Cardiac septum (tissue), 1 donor: ENCODE measurements at regions not wholly inside any gene's neighbourhood (a gene's known extent, or its start where the extent isn't known, plus 50 kb on each side); places are given as distances from the start of the nearest gene placed in this dataset.
"Not testable (repeated sequence)": the region's sequence is repeated elsewhere in the genome, so short reads cannot be mapped to it uniquely, and the experiment has no call there.

Experiments
- DNase-seq: peaks from one replicate; pipeline ENCODE4 v3.0.0-alpha.2; 2020; ENCODE audit warnings: low spot score
- intact Hi-C: fragments of 100-400 bp; cut with DNase I; formaldehyde crosslinking; loops from one replicate; pipeline ENCODE4 v1.14.0; 2022
- donor health status: DM: no; HTN: no; CAD: no.

DNA sequence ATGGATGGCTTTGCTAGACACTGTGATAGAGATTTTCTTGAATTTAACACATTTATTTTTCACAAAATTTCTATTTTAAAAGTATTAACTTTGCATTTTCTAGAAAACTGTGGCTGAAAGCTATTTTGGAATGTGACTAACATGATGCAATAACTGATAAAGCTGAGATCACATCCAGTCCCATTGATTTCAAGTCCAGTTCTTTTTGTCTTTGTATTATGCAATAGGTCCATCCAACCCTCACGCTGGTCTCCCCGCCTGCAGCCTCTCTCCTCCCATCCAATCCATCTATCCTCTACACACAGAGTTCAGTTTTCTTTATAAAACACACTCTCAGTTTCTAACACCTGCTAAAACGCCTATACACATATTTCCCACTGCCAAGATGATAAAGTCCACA lies 178.8 kb downstream of the CNTN3 start:
- intact Hi-C loops: no loop called here

GRCh38 chr3:74434406-74434805 lies 180.1 kb downstream of the CNTN3 start:
- no peak for DNase-seq
- intact Hi-C loops: no loop called here

More for the DNA sequence above, 178.8 kb downstream of the CNTN3 start:
- DNase-seq: no peak

DNA sequence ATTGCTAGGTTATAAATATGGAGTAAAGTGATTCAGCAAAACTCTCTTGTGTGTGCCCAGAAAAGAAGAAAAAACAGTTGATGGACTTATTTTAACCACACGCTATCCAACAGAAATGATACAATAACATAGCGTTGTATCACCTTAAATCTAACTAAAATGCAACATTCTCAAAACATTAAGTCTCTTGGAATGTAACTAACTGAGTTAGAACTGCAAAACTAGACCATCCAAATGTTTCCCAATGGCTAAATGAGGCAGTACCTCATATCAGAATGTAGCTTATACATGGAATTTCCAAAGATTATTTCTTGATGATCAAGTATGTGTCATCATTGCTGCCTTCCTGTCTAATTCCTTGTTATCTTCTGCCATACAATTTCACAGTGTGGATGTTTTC lies 187.9 kb downstream of the CNTN3 start:
- intact Hi-C loops: no loop called here
- no peak for DNase-seq

DNA sequence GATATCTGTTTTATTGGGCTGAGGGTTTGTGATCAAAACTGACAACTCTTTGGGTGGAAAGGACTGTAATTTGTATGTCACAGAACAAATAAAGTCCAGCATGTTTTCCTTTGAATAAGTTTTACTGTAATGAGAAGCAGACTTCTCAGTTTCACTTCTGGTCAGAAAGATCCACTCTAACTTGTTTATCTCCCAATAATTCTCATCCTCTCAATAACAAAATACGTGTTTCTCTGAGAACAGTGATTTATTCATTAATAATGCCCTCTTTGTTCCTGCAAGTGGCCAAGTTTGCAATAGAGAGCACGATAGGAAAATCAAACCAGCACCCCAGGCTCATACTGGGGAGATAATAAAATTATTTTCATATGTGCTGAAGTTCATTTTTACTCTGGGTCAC lies 190.6 kb downstream of the CNTN3 start:
- DNase-seq: no peak
- intact Hi-C loops: no loop called here

GRCh38 chr3:74420538-74421124 lies 193.8 kb downstream of the CNTN3 start:
- intact Hi-C loops: no loop called here
- DNase-seq: no peak

DNA sequence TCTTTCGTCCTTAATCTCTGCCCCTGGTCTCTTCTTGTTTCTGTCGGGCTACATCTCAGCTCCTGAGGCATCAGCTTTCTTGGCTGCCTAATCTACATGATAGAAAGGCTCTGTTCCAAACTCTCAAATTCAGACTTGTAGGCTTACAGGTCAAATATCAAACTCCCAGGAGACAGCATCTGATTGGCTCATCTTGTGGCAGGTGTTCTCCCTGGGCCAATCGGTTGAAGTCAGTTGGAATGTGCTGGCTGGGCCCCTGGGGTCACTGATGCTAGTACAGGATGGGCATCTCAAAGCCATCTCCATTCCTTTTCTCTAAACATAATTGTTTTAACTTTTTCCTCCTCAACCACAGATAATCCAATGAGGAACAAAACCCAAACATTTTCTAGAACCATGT lies 198.7 kb downstream of the CNTN3 start:
- DNase-seq: no peak
- intact Hi-C loops: no loop called here

DNA sequence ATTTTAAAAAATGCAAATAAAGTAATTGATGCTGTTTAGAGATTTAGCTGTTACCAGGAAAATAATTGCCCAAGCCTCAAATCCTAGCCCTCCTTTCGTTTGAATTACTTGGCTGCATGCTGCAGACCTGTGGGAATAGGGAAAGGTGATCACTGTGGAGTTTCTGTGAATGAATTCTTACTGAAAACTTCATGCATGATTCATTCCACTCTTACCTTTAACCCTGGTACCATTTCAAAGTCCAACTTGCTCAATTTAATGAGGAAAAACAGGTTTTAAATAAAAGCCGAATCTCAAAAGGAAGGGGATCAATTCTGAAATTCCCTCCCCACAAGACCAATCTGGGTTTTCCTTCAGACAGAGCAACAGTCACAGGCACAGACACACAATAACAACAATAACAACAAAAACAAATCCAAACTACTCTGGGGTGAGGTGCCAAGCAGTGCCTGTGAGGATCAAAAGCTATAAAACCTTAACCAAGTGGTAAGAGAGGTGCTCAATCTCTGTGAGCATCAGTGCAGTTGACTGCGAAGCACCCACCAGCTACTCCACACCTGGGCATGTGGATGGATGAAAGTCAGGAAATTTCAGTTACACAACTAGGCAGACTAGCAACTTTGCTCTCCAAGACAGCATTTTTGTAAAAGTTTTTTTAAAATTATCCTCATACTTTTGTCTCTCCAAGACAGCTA lies 200.8 kb downstream of the CNTN3 start:
- intact Hi-C loops: no loop called here
- no peak for DNase-seq

- no peak for DNase-seq
- intact Hi-C loops: no loop called here
Measured at GRCh38 chr3:74410276-74410941, 204.1 kb downstream of the CNTN3 start.

DNA sequence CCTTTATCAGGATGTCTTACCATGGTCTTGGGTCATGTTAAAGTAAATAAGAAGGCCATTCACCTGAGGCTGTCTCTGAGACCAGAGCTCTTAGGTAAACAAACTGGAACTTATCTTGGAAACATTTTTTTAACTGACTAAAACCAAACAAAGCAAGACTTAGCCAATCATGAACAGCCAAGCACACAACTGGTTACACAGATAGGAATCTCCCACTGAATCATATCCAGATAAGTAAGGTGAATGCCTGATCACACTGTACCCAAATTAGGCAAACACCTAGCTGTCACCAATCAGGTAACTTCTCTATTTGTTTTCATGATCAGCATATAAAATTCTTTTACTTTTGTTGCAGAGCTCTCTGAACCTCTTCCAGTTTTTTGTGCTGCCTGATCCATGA lies 205.4 kb downstream of the CNTN3 start:
- no peak for DNase-seq
- intact Hi-C loops: no loop called here

DNA sequence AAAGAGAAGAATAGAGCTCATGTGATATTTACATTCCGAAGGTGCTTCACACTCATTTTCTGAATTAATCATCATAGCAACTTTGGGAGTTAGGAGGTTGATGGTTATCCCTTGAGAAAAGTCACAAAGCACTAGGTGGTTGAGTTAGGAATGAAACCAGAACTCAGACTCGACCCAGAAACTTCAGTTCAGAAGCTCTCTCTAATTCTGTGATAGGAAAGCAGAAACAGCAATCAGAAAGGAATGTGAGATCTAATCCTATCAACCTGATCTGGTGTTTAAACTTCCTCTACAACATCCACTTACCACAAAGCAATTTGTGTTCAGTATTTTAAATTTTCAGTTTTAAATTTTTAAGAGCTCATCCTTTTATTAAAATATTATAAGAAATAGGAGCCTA lies 211.2 kb downstream of the CNTN3 start:
- intact Hi-C loops: no loop called here
- no peak for DNase-seq

DNA sequence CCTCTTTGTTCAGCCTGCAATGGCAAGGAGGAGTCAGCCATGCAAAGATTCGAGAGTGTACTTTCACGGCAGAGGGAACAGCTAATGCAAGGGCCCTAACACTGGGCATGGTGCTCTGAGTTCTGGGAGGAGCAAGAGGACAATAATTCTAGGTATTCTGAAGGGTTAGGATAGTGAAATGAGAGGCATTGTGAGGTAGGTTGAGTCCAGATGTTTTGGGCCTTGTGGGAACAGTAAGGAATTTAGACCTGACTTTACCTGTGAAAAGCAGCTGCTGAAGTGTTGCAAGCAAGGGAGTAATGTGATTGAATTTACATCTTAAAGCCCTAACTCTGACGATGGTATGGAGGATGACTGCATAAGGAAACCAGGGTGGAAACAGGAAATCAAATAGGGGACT lies 211.6 kb downstream of the CNTN3 start:
- intact Hi-C loops: no loop called here
- DNase-seq: no peak

GRCh38 chr3:74393426-74393825 lies 221.0 kb downstream of the CNTN3 start:
- no peak for DNase-seq
- intact Hi-C loops: no loop called here

- intact Hi-C loops: no loop called here
- no peak for DNase-seq
Measured at GRCh38 chr3:74390121-74390877, 224.2 kb downstream of the CNTN3 start.

- intact Hi-C loops: no loop called here
- no peak for DNase-seq
Measured at GRCh38 chr3:74387111-74387735, 227.2 kb downstream of the CNTN3 start.

GRCh38 chr3:74384159-74384558 lies 230.3 kb downstream of the CNTN3 start:
- DNase-seq: no peak
- intact Hi-C loops: no loop called here

- intact Hi-C loops: no loop called here
- DNase-seq: no peak
Measured at GRCh38 chr3:74377669-74378068, 236.8 kb downstream of the CNTN3 start.

DNA sequence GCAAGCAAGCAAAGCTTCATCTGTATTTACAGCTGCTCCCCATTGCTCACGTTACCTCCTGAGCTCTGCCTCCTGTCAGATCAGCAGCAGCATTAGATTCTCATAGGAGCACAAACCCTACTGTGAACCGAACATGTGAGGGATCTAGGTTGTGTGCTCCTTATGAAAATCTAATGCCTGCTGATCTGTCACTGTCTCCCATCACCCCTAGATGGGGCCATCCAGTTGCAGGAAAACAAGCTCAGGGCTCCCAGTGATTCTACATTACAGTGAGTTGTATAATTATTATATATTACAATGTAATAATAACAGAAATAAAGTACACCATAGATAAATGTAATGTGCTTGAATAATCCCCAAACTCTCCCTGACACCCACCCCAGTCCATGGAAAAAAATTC lies 238.1 kb downstream of the CNTN3 start:
- intact Hi-C loops, DNase-seq: not testable (repeated sequence)

GRCh38 chr3:74375653-74376052 lies 238.8 kb downstream of the CNTN3 start:
- DNase-seq: no peak
- intact Hi-C loops: no loop called here

- intact Hi-C loops: no loop called here
- DNase-seq: no peak
Measured at GRCh38 chr3:74372743-74373142, 241.7 kb downstream of the CNTN3 start.

- no peak for DNase-seq
- intact Hi-C loops: no loop called here
Measured at GRCh38 chr3:74370342-74370741, 244.1 kb downstream of the CNTN3 start.
